ENCODE measurements at regions not wholly inside any gene's neighbourhood (a gene's known extent, or its start where the extent isn't known, plus 50 kb on each side); places are given as distances from the start of the nearest gene placed in this dataset.

- Mint-ChIP-seq H3K27ac (ENCODE audit: unreplicated experiment) (no peak overlapping the region), H3K4me3 (ENCODE audit: unreplicated experiment) (no peak overlapping the region), H3K9me3 (ENCODE audit: unreplicated experiment) (no peaks in the 10 kb centered on the region), H3K4me1 (ENCODE audit: low read depth, unreplicated experiment) (no peaks in the 10 kb centered on the region), H3K27me3 (ENCODE audit: insufficient read depth, unreplicated experiment) (peaks cover 3% of the 10 kb centered on the region), H3K36me3 (ENCODE audit: insufficient read depth, unreplicated experiment) (no peaks in the 10 kb centered on the region)
- intact Hi-C loops (cut with micrococcal nuclease; ENCODE audit: unreplicated experiment) = no loop called here
- no peaks in the 10 kb centered on the region for H3K9me3 ChIP-seq
- ChIA-PET POLR2A (no interaction called here), CTCF (interaction anchor here (0.6 kb wide), 1 partner anchor 432 kb away, joined by 3 read pairs; no protein-coding TSS in a partner anchor)
- TF ChIP-seq CTCF (IDR thresholded peaks at IDR 0.05; ENCODE audit: insufficient read depth in 1 of 2, low read depth in 1 of 2, low read length in 1 of 2, severe bottlenecking in 1 of 2, unreplicated experiment in 1 of 2) = no peak
- H3K36me3 ChIP-seq (ENCODE audit: control insufficient read depth, insufficient read depth, low read length) = no peaks in the 10 kb centered on the region
- no peaks in the 10 kb centered on the region for H3K4me1 ChIP-seq
- DNase-seq = no peak
- H3K27me3 ChIP-seq (replicated peaks; ENCODE audit: control insufficient read depth, insufficient read depth, low read length) = no peaks in the 10 kb centered on the region
- no peak overlapping the region for H3K4me3 ChIP-seq (ENCODE audit: low read depth, low read length)
- BruUV-seq (replicated peaks) = no TSS peak
These were observed 325.8 kb downstream of the AJAP1 start for GRCh38 chr1:4980211-4980610.

DNA sequence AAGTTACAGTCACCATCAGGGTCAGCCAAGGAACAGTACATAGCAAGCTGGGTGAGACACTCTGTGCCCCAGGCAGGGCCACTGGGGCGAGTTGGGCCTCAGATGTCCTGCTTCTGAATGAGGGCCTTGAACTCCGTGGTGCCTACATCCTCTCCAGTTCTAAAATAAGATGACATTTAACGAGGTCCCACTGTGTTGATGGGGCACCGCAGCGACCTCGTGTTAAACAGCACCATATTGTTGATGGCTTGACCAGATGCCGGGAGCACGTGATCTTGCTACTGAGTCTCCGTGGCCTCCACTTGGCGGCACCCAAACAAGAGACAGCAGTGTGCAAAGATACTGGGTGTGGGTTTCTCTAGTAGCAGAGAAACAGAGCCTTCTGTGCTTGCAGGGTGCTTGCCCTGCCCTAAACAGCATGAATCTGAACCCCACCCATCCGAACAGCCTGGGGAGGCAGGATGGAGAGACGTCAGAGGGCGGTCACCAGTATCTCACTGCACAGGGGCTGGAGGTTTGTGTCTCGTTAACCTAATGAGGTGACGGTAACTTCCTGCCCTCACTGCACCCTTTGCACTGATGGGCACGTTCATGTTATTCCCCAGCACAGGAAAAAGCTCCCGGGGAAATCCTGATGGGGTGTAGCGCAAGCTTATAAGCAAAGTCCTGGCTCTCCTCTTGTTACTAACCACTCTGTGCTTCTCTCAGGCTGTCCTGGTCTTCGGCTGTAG, 324.4 kb downstream of the AJAP1 start:
- Histone ChIP-seq H3K9me3 (no peaks in the 10 kb centered on the region), H3K36me3 (ENCODE audit: control insufficient read depth, insufficient read depth, low read length) (no peaks in the 10 kb centered on the region), H3K27me3 (replicated peaks; ENCODE audit: control insufficient read depth, insufficient read depth, low read length) (no peaks in the 10 kb centered on the region), H3K4me3 (ENCODE audit: low read depth, low read length) (no peak overlapping the region), H3K4me1 (no peaks in the 10 kb centered on the region)
- H3K27ac Mint-ChIP-seq (ENCODE audit: unreplicated experiment) = no peak overlapping the region
- no peak overlapping the region for H3K4me3 Mint-ChIP-seq (ENCODE audit: unreplicated experiment)
- no peaks in the 10 kb centered on the region for H3K9me3 Mint-ChIP-seq (ENCODE audit: unreplicated experiment)
- ChIA-PET CTCF (no interaction called here), POLR2A (no interaction called here)
- no peak for DNase-seq
- no peaks in the 10 kb centered on the region for H3K4me1 Mint-ChIP-seq (ENCODE audit: low read depth, unreplicated experiment)
- BruUV-seq (replicated peaks) = no TSS peak
- no peaks in the 10 kb centered on the region for H3K36me3 Mint-ChIP-seq (ENCODE audit: insufficient read depth, unreplicated experiment)
- no peak for TF ChIP-seq CTCF (IDR thresholded peaks at IDR 0.05; ENCODE audit: insufficient read depth in 1 of 2, low read depth in 1 of 2, low read length in 1 of 2, severe bottlenecking in 1 of 2, unreplicated experiment in 1 of 2)
- peaks cover 3% of the 10 kb centered on the region for H3K27me3 Mint-ChIP-seq (ENCODE audit: insufficient read depth, unreplicated experiment)
- intact Hi-C loops (cut with micrococcal nuclease; ENCODE audit: unreplicated experiment) = no loop called here

DNA sequence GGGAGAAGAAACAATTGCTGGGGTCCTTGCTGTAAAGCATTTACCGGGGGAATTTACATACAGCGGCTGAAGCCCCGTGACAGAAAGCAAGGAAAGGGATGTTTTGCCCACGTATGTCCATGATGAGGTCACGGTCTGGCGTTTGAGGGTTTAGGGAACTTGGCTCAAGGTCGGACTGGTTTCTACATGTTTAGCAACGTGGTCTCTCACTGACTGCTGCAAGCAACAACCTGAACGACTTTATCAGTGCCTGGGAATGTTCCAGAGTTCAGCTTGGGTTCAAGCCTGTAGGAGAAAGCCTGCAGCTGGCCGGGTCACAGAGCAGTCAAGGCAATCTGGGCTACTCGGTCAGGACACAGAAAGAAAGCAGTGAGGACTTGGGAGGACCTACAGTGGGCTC, 323.3 kb downstream of the AJAP1 start:
- BruUV-seq (replicated peaks) = no TSS peak
- H3K9me3 Mint-ChIP-seq (ENCODE audit: unreplicated experiment) = no peaks in the 10 kb centered on the region
- POLR2A ChIA-PET = no interaction called here

More for the DNA sequence above, 323.3 kb downstream of the AJAP1 start:
- Histone ChIP-seq H3K4me3 (ENCODE audit: low read depth, low read length) (no peak overlapping the region), H3K36me3 (ENCODE audit: control insufficient read depth, insufficient read depth, low read length) (no peaks in the 10 kb centered on the region), H3K9me3 (no peaks in the 10 kb centered on the region), H3K4me1 (no peaks in the 10 kb centered on the region), H3K27me3 (replicated peaks; ENCODE audit: control insufficient read depth, insufficient read depth, low read length) (no peaks in the 10 kb centered on the region)
- no peak overlapping the region for H3K4me3 Mint-ChIP-seq (ENCODE audit: unreplicated experiment)
- no peaks in the 10 kb centered on the region for H3K36me3 Mint-ChIP-seq (ENCODE audit: insufficient read depth, unreplicated experiment)
- DNase-seq = no peak
- CTCF ChIA-PET = no interaction called here
- no peak overlapping the region for H3K27ac Mint-ChIP-seq (ENCODE audit: unreplicated experiment)
- intact Hi-C loops (cut with micrococcal nuclease; ENCODE audit: unreplicated experiment) = no loop called here
- H3K4me1 Mint-ChIP-seq (ENCODE audit: low read depth, unreplicated experiment) = no peaks in the 10 kb centered on the region
- H3K27me3 Mint-ChIP-seq (ENCODE audit: insufficient read depth, unreplicated experiment) = peaks cover 3% of the 10 kb centered on the region
- TF ChIP-seq CTCF (IDR thresholded peaks at IDR 0.05; ENCODE audit: insufficient read depth in 1 of 2, low read depth in 1 of 2, low read length in 1 of 2, severe bottlenecking in 1 of 2, unreplicated experiment in 1 of 2) = no peak

Data from Caco-2 (cell line).